CD4-positive, alpha-beta T cell treated with Interleukin-4 for 4 hours (primary cell): ENCODE measurements at regions not wholly inside any gene's neighbourhood (a gene's known extent, or its start where the extent isn't known, plus 50 kb on each side); places are given as distances from the start of the nearest gene placed in this dataset.

Experiments
- DNase-seq: peaks from one replicate; pipeline ENCODE4 v3.0.0-alpha.2; 2020

- DNase-seq: no peak
Observed at GRCh38 chr21:38165466-38166172, 91.2 kb upstream of the KCNJ15 start.

- DNase-seq: no peak
Observed at GRCh38 chr21:38166173-38166535, 90.6 kb upstream of the KCNJ15 start.

- DNase-seq: no peak
Observed at GRCh38 chr21:38167345-38167744, 89.4 kb upstream of the KCNJ15 start.

GRCh38 chr21:38170283-38170682 is 86.5 kb upstream of the KCNJ15 start:
- DNase-seq: no peak

- no peak for DNase-seq
Observed at GRCh38 chr21:38170704-38171682, 85.8 kb upstream of the KCNJ15 start.

GRCh38 chr21:38171723-38172344 is 85.0 kb upstream of the KCNJ15 start:
- no peak for DNase-seq

- no peak for DNase-seq
Observed at GRCh38 chr21:38173276-38174035, 83.3 kb upstream of the KCNJ15 start.

- DNase-seq: no peak
Observed at GRCh38 chr21:38175306-38175705, 81.5 kb upstream of the KCNJ15 start.

- no peak for DNase-seq
Observed at GRCh38 chr21:38177919-38178652, 78.7 kb upstream of the KCNJ15 start.

GRCh38 chr21:38178653-38179470 is 77.9 kb upstream of the KCNJ15 start:
- DNase-seq: no peak

- no peak for DNase-seq
Observed at GRCh38 chr21:38179511-38179910, 77.3 kb upstream of the KCNJ15 start.

GRCh38 chr21:38181096-38181495 is 75.7 kb upstream of the KCNJ15 start:
- DNase-seq: no peak

GRCh38 chr21:38182370-38182985 is 74.3 kb upstream of the KCNJ15 start:
- no peak for DNase-seq

- DNase-seq: no peak
Observed at GRCh38 chr21:38183961-38184360, 72.8 kb upstream of the KCNJ15 start.

GRCh38 chr21:38186661-38187270 is 70.0 kb upstream of the KCNJ15 start:
- no peak for DNase-seq

- DNase-seq: no peak
Observed at GRCh38 chr21:38188037-38188436, 68.8 kb upstream of the KCNJ15 start.

GRCh38 chr21:38196036-38196435 is 60.8 kb upstream of the KCNJ15 start:
- DNase-seq: no peak

- DNase-seq: no peak
Observed at GRCh38 chr21:38202811-38203210, 54.0 kb upstream of the KCNJ15 start.

- DNase-seq: no peak
Observed at GRCh38 chr21:38203229-38203628, 53.6 kb upstream of the KCNJ15 start.

- DNase-seq: no peak
Observed at GRCh38 chr21:38205940-38206339, 50.9 kb upstream of the KCNJ15 start.
